Testis (tissue), 2 donors: ENCODE measurements at regions not wholly inside any gene's neighbourhood (a gene's known extent, or its start where the extent isn't known, plus 50 kb on each side); places are given as distances from the start of the nearest gene placed in this dataset.

ENCODE experiments used
- DNase-seq: peaks from one replicate; pipeline ENCODE4 v3.0.0-alpha.2; 2019
- H3K27ac ChIP-seq, 2 donors: fragments of 200-600 bp; sonication (generic); one replicate each; pipeline ENCODE4 v1.5.1; 2019
- H3K27me3 ChIP-seq: fragments of 200-600 bp; sonication (generic); one replicate; pipeline ENCODE4 v1.5.1; 2019
- H3K36me3 ChIP-seq: fragments of 200-600 bp; sonication (generic); one replicate; pipeline ENCODE4 v1.5.1; 2017; ENCODE audit warnings: low read depth; ENCODE audit errors: missing control alignments
- H3K4me1 ChIP-seq: fragments of 200-600 bp; sonication (generic); one replicate; pipeline ENCODE4 v1.5.1; 2019
- H3K4me3 ChIP-seq, 2 donors: fragments of 200-600 bp; sonication (generic); one replicate each; pipeline ENCODE4 v1.5.1; 2017 to 2019
- H3K9me3 ChIP-seq: fragments of 200-600 bp; sonication (generic); one replicate; pipeline ENCODE4 v1.5.1; 2017
- CTCF ChIP-seq, 3 experiments: fragments of 450-650 bp in 2 of 3; fragments of 200-600 bp in 1 of 3; sonication (generic) in 1 of 3; IDR thresholded peaks; one replicate each; pipeline ENCODE4 v1.5.1; 2016 to 2019; ENCODE audit warnings: antibody characterized with exemption in 3 of 3, mild to moderate bottlenecking in 2 of 3, moderate library complexity in 1 of 3
- POLR2A ChIP-seq: fragments of 450-650 bp; IDR thresholded peaks from one replicate; pipeline ENCODE4 v1.6.1; 2017; ENCODE audit warnings: antibody characterized with exemption, mild to moderate bottlenecking, moderate library complexity
- WGBS, 2 donors: methylation state at CpG; one replicate each; pipeline ENCODE4 v1.1.5; 2018; 5-methylcytosine and 5-hydroxymethylcytosine counted together
- intact Hi-C: fragments of 100-400 bp; cut with DNase I; formaldehyde crosslinking; loops from one replicate; pipeline ENCODE4 v1.15.1; 2023; ENCODE audit warnings: low total_unique reads

GRCh38 chr4:167614866-167615265 lies 380.6 kb upstream of the SPOCK3 start:
- Histone ChIP-seq H3K27me3 (no peaks in the 10 kb centered on the region), H3K36me3 (no peaks in the 10 kb centered on the region), H3K4me1 (no peaks in the 10 kb centered on the region), H3K9me3 (no peaks in the 10 kb centered on the region), H3K27ac (no peak overlapping the region), H3K4me3 (no peak overlapping the region)
- intact Hi-C loops, result no loop called here
- no peak for DNase-seq
- TF ChIP-seq CTCF (IDR thresholded peaks at IDR 0.05), result no peak
- WGBS, 2 donors, result 53 to 59% methylated on average over 3 of the region's 3 CpGs

- intact Hi-C loops, result no loop called here
- Histone ChIP-seq H3K9me3 (no peaks in the 10 kb centered on the region), H3K4me3 (no peak overlapping the region), H3K4me1 (no peaks in the 10 kb centered on the region), H3K36me3 (no peaks in the 10 kb centered on the region), H3K27me3 (no peaks in the 10 kb centered on the region), H3K27ac (no peak overlapping the region)
- TF ChIP-seq CTCF (IDR thresholded peaks at IDR 0.05), result no peak
- TF ChIP-seq POLR2A, result no peak
- DNase-seq, result no peak
- 0 to 32% methylated on average over 1 of the region's 1 CpG for WGBS, 2 donors
Observed at GRCh38 chr4:167616476-167616875, 382.2 kb upstream of the SPOCK3 start.

GRCh38 chr4:167622481-167623240 lies 388.4 kb upstream of the SPOCK3 start:
- DNase-seq, result peak; percentile 79
- Histone ChIP-seq H3K4me3 (no peak overlapping the region), H3K9me3 (no peaks in the 10 kb centered on the region), H3K4me1 (no peaks in the 10 kb centered on the region), H3K27ac (no peak overlapping the region), H3K36me3 (no peaks in the 10 kb centered on the region), H3K27me3 (no peaks in the 10 kb centered on the region)
- WGBS, 2 donors, result 38 to 40% methylated on average over 9 to 10 of the region's 10 CpGs
- TF ChIP-seq POLR2A (no peak), CTCF (IDR thresholded peaks at IDR 0.05) (peak in 2 of 3 experiments; percentile 41 to 63)
- intact Hi-C loops, result no loop called here

- H3K4me1 ChIP-seq, result no peaks in the 10 kb centered on the region
- no peaks in the 10 kb centered on the region for H3K36me3 ChIP-seq
- no peaks in the 10 kb centered on the region for H3K27me3 ChIP-seq
- no peak for TF ChIP-seq POLR2A
- TF ChIP-seq CTCF (IDR thresholded peaks at IDR 0.05), result no peak
- no peak overlapping the region for H3K27ac ChIP-seq
- WGBS, 2 donors, result 63 to 69% methylated on average over 3 of the region's 3 CpGs
- no peaks in the 10 kb centered on the region for H3K9me3 ChIP-seq
- intact Hi-C loops, result no loop called here
- no peak overlapping the region for H3K4me3 ChIP-seq
- DNase-seq, result no peak
Observed at GRCh38 chr4:167623241-167623572, 388.9 kb upstream of the SPOCK3 start.

- TF ChIP-seq CTCF (IDR thresholded peaks at IDR 0.05), result no peak
- TF ChIP-seq POLR2A, result no peak
- WGBS, 2 donors, result 90% methylated on average over 2 of the region's 2 CpGs
- intact Hi-C loops, result no loop called here
- DNase-seq, result no peak
- Histone ChIP-seq H3K4me3 (no peak overlapping the region), H3K27ac (no peak overlapping the region), H3K27me3 (no peaks in the 10 kb centered on the region), H3K9me3 (no peaks in the 10 kb centered on the region), H3K36me3 (no peaks in the 10 kb centered on the region), H3K4me1 (no peaks in the 10 kb centered on the region)
Observed at GRCh38 chr4:167629272-167629671, 395.0 kb upstream of the SPOCK3 start.
